SK-N-SH (cell line): ENCODE measurements at regions not wholly inside any gene's neighbourhood (a gene's known extent, or its start where the extent isn't known, plus 50 kb on each side); places are given as distances from the start of the nearest gene placed in this dataset.

Experiments
- GABPA ChIP-seq: IDR thresholded peaks from 2 replicates; pipeline ENCODE4 v1.4.0; 2012; ENCODE audit warnings: low read depth, mild to moderate bottlenecking
- JUND ChIP-seq: IDR thresholded peaks from 2 replicates; pipeline ENCODE4 v1.4.0; 2012
- MXI1 ChIP-seq: IDR thresholded peaks from 2 replicates; pipeline ENCODE4 v1.6.1; 2012; ENCODE audit warnings: mild to moderate bottlenecking, low read depth, low read length, improper control_type of control experiment
- SIN3A ChIP-seq: IDR thresholded peaks from 2 replicates; pipeline ENCODE4 v1.6.1; 2012; ENCODE audit warnings: low read depth, mild to moderate bottlenecking, low read length, moderate library complexity, borderline replicate concordance
- TCF12 ChIP-seq: IDR thresholded peaks from 2 replicates; pipeline ENCODE4 v1.4.0; 2012
- YY1 ChIP-seq: IDR thresholded peaks from 2 replicates; pipeline ENCODE4 v1.4.0; 2012; ENCODE audit warnings: low read depth, mild to moderate bottlenecking
- TF ChIP-seq, protein P1 (sequence below): fragments of 200-600 bp; sonication (generic); IDR thresholded peaks from 2 replicates; pipeline ENCODE4 v1.6.1; 2017; ENCODE audit warnings: antibody characterized with exemption, mild to moderate bottlenecking, moderate library complexity
- TF ChIP-seq, protein P2 (sequence below): IDR thresholded peaks from 2 replicates; pipeline ENCODE4 v1.6.1; 2012; ENCODE audit warnings: mild to moderate bottlenecking, low read depth, low read length, moderate library complexity
- TF ChIP-seq, protein P3 (sequence below): IDR thresholded peaks from 2 replicates; pipeline ENCODE4 v1.4.0; 2012; ENCODE audit warnings: low read depth, borderline replicate concordance

DNA sequence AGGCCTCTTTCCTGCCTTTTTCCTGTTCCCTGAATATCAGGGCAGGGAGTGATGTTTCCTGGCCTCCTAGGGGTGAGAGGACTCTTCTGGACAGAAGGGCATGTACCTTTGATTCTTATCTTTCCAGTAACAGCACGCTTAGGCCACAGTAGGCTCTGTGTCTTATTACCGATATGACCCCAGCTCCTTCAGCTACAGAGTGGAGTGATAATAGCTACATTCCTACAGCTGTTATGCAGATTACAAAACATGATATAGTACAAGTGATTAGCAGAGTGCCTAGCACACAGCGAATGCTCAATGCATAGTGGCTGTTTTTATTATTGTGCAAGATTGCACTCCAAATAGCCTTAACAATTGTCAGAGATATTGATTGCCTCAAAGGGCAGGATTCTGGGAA, 574.2 kb downstream of the CCSER2 start:
- TF ChIP-seq, protein P1, sequence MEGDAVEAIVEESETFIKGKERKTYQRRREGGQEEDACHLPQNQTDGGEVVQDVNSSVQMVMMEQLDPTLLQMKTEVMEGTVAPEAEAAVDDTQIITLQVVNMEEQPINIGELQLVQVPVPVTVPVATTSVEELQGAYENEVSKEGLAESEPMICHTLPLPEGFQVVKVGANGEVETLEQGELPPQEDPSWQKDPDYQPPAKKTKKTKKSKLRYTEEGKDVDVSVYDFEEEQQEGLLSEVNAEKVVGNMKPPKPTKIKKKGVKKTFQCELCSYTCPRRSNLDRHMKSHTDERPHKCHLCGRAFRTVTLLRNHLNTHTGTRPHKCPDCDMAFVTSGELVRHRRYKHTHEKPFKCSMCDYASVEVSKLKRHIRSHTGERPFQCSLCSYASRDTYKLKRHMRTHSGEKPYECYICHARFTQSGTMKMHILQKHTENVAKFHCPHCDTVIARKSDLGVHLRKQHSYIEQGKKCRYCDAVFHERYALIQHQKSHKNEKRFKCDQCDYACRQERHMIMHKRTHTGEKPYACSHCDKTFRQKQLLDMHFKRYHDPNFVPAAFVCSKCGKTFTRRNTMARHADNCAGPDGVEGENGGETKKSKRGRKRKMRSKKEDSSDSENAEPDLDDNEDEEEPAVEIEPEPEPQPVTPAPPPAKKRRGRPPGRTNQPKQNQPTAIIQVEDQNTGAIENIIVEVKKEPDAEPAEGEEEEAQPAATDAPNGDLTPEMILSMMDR, result no peak
- TF ChIP-seq GABPA (no peak), MXI1 (no peak), JUND (no peak), YY1 (no peak), TCF12 (no peak), SIN3A (no peak)
- TF ChIP-seq, protein P2, sequence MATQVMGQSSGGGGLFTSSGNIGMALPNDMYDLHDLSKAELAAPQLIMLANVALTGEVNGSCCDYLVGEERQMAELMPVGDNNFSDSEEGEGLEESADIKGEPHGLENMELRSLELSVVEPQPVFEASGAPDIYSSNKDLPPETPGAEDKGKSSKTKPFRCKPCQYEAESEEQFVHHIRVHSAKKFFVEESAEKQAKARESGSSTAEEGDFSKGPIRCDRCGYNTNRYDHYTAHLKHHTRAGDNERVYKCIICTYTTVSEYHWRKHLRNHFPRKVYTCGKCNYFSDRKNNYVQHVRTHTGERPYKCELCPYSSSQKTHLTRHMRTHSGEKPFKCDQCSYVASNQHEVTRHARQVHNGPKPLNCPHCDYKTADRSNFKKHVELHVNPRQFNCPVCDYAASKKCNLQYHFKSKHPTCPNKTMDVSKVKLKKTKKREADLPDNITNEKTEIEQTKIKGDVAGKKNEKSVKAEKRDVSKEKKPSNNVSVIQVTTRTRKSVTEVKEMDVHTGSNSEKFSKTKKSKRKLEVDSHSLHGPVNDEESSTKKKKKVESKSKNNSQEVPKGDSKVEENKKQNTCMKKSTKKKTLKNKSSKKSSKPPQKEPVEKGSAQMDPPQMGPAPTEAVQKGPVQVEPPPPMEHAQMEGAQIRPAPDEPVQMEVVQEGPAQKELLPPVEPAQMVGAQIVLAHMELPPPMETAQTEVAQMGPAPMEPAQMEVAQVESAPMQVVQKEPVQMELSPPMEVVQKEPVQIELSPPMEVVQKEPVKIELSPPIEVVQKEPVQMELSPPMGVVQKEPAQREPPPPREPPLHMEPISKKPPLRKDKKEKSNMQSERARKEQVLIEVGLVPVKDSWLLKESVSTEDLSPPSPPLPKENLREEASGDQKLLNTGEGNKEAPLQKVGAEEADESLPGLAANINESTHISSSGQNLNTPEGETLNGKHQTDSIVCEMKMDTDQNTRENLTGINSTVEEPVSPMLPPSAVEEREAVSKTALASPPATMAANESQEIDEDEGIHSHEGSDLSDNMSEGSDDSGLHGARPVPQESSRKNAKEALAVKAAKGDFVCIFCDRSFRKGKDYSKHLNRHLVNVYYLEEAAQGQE, result no peak
- TF ChIP-seq, protein P3, sequence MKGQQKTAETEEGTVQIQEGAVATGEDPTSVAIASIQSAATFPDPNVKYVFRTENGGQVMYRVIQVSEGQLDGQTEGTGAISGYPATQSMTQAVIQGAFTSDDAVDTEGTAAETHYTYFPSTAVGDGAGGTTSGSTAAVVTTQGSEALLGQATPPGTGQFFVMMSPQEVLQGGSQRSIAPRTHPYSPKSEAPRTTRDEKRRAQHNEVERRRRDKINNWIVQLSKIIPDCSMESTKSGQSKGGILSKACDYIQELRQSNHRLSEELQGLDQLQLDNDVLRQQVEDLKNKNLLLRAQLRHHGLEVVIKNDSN, result no peak
